Sigmoid colon (tissue), 6 donors: ENCODE measurements at regions not wholly inside any gene's neighbourhood (a gene's known extent, or its start where the extent isn't known, plus 50 kb on each side); places are given as distances from the start of the nearest gene placed in this dataset.

ENCODE experiments used
- DNase-seq: peaks from one replicate; pipeline ENCODE4 v3.0.0-alpha.2; 2019
- H3K27ac ChIP-seq, 4 donors: fragments of 200-600 bp; sonication (generic); one replicate each; pipeline ENCODE4 v1.5.1; 2016 to 2019; ENCODE audit warnings: mild to moderate bottlenecking in 1 of 4
- H3K27me3 ChIP-seq, 3 donors: fragments of 200-600 bp; sonication (generic); one replicate each; pipeline ENCODE4 v1.5.1; 2019; ENCODE audit warnings: mild to moderate bottlenecking in 1 of 3
- H3K36me3 ChIP-seq, 4 donors: fragments of 200-600 bp; sonication (generic); one replicate each; pipeline ENCODE4 v1.5.1; 2016 to 2019
- H3K4me1 ChIP-seq, 4 donors: fragments of 200-600 bp; sonication (generic); one replicate each; pipeline ENCODE4 v1.5.1; 2017 to 2019
- H3K4me3 ChIP-seq, 4 donors: fragments of 200-600 bp; sonication (generic); one replicate each; pipeline ENCODE4 v1.5.1; 2017 to 2019; ENCODE audit warnings: mild to moderate bottlenecking in 2 of 4, moderate library complexity in 1 of 4
- H3K9me3 ChIP-seq, 4 donors: fragments of 200-600 bp in 3 of 4; sonication (generic) in 3 of 4; one replicate each; pipeline versions ENCODE4 v1.5.1 to v1.6.1; 2013 to 2019
- CTCF ChIP-seq, 4 experiments: fragments of 450-650 bp in 3 of 4; fragments of 200-600 bp in 1 of 4; IDR thresholded peaks; one replicate each; pipeline ENCODE4 v1.5.1; 2016 to 2019; ENCODE audit warnings: antibody characterized with exemption in 4 of 4, mild to moderate bottlenecking in 3 of 4, moderate library complexity in 2 of 4
- EP300 ChIP-seq, 4 donors: sonication (generic); formaldehyde crosslinking; IDR thresholded peaks; one replicate each; pipeline ENCODE4 v1.6.1; 2017; ENCODE audit warnings: antibody characterized with exemption in 4 of 4
- POLR2A ChIP-seq, 2 donors: fragments of 450-650 bp; IDR thresholded peaks; one replicate each; pipeline ENCODE4 v1.6.1; 2016; ENCODE audit warnings: antibody characterized with exemption in 2 of 2, mild to moderate bottlenecking in 2 of 2, moderate library complexity in 2 of 2
- POLR2AphosphoS5 ChIP-seq, 4 donors: sonication (generic); formaldehyde crosslinking; IDR thresholded peaks; one replicate each; pipeline ENCODE4 v1.6.1; 2017; ENCODE audit warnings: antibody characterized with exemption in 4 of 4
- WGBS, 2 donors: extraction: QIAGEN DNeasy Blood & Tissue Kit; methylation state at CpG; one replicate each; pipeline ENCODE4 v1.1.7; 2013; 5-methylcytosine and 5-hydroxymethylcytosine counted together
- intact Hi-C: fragments of 100-400 bp; cut with DNase I; formaldehyde crosslinking; loops from one replicate; pipeline ENCODE4 v1.15.1; 2023
- donor health status: healthy with polysubstance abuse.
- donor health status: healthy.

DNA sequence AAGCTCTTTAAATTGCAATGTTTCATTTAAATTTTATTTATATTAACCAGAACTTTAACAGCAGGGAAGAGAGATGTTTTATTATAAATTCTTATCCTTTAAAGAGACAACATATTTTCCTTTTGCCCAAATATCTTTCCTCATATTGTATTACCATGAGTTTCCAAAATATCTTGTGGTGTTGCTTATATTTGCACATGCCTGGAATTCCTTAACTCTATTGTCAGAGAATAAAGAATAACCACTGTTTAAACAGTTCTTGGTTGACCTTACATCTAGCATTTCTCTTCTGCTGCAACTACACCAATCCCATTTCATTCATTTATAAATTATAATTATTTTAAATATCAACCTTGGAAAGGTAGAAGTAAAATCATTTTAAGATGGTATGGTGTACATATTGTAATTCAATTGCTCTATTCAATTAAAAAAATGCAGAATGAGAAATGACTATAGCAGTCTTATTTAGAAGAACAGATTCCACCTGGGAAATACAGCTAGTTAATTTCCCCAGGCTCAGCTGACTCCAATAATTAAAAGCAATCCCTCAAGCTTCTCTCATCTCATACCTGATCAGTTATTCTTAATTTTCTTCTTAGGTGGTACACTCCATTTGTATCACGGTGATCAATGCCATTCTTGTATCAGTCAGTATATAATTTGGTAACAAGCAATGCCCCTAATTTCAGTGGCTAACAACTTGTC, 923.3 kb downstream of the KCNA4 start:
- H3K36me3 ChIP-seq: no peaks in the 10 kb centered on the region
- no peaks in the 10 kb centered on the region for H3K9me3 ChIP-seq
- no peak overlapping the region for H3K4me3 ChIP-seq
- DNase-seq: no peak
- peaks cover 0 to 16% (median 13%) of the 10 kb centered on the region in 4 donors for H3K4me1 ChIP-seq
- H3K27me3 ChIP-seq: no peaks in the 10 kb centered on the region
- TF ChIP-seq POLR2A (IDR thresholded peaks at IDR 0.05) (no peak), CTCF (IDR thresholded peaks at IDR 0.05) (no peak), EP300 (IDR thresholded peaks at IDR 0.05) (no peak), POLR2AphosphoS5 (IDR thresholded peaks at IDR 0.05) (no peak)
- H3K27ac ChIP-seq: no peak overlapping the region
- intact Hi-C loops: no loop called here
- WGBS, 2 donors: 86 to 89% methylated on average over 1 of the region's 1 CpG

- Histone ChIP-seq H3K36me3 (no peaks in the 10 kb centered on the region), H3K4me3 (no peak overlapping the region), H3K27ac (no peak overlapping the region), H3K4me1 (no peaks in the 10 kb centered on the region), H3K27me3 (no peaks in the 10 kb centered on the region), H3K9me3 (no peaks in the 10 kb centered on the region)
- WGBS, 2 donors: 0 to 7% methylated on average over 1 of the region's 1 CpG
- DNase-seq: no peak
- TF ChIP-seq POLR2A (IDR thresholded peaks at IDR 0.05): no peak
- TF ChIP-seq EP300 (IDR thresholded peaks at IDR 0.05): no peak
- no peak for TF ChIP-seq CTCF (IDR thresholded peaks at IDR 0.05)
- TF ChIP-seq POLR2AphosphoS5 (IDR thresholded peaks at IDR 0.05): no peak
- intact Hi-C loops: no loop called here
These were observed 929.5 kb downstream of the KCNA4 start for GRCh38 chr11:29087200-29087812.

GRCh38 chr11:29075726-29076125, 941.1 kb downstream of the KCNA4 start:
- Histone ChIP-seq H3K9me3 (peaks cover 0 to 4% (median 0%) of the 10 kb centered on the region in 4 donors), H3K27me3 (no peaks in the 10 kb centered on the region), H3K36me3 (no peaks in the 10 kb centered on the region), H3K4me1 (no peaks in the 10 kb centered on the region), H3K4me3 (no peak overlapping the region), H3K27ac (no peak overlapping the region)
- WGBS, 2 donors: 95 to 96% methylated on average over 2 of the region's 2 CpGs
- no peak for DNase-seq
- intact Hi-C loops: no loop called here
- TF ChIP-seq CTCF (IDR thresholded peaks at IDR 0.05) (no peak), POLR2A (IDR thresholded peaks at IDR 0.05) (no peak), EP300 (IDR thresholded peaks at IDR 0.05) (no peak)

GRCh38 chr11:29063630-29064361, 953.0 kb downstream of the KCNA4 start:
- H3K27ac ChIP-seq: no peak overlapping the region
- WGBS, 2 donors: 31 to 68% methylated on average over 3 of the region's 3 CpGs
- no peak overlapping the region for H3K4me3 ChIP-seq
- H3K27me3 ChIP-seq: no peaks in the 10 kb centered on the region
- intact Hi-C loops: no loop called here
- TF ChIP-seq EP300 (IDR thresholded peaks at IDR 0.05) (no peak), POLR2A (IDR thresholded peaks at IDR 0.05) (no peak), CTCF (IDR thresholded peaks at IDR 0.05) (no peak), POLR2AphosphoS5 (IDR thresholded peaks at IDR 0.05) (no peak)
- no peaks in the 10 kb centered on the region for H3K9me3 ChIP-seq
- no peaks in the 10 kb centered on the region for H3K36me3 ChIP-seq
- H3K4me1 ChIP-seq: no peaks in the 10 kb centered on the region
- DNase-seq: no peak
